ENCODE measurements at regions not wholly inside any gene's neighbourhood (a gene's known extent, or its start where the extent isn't known, plus 50 kb on each side); places are given as distances from the start of the nearest gene placed in this dataset.

GRCh38 chr15:73809728-73810501 is 56.8 kb upstream of the INSYN1 start:
- TF ChIP-seq CTCF (IDR thresholded peaks at IDR 0.05) (no peak), POLR2A (IDR thresholded peaks at IDR 0.05) (no peak)

Measured in body of pancreas (tissue), 4 donors.